H7 (cell line): ENCODE measurements at regions not wholly inside any gene's neighbourhood (a gene's known extent, or its start where the extent isn't known, plus 50 kb on each side); places are given as distances from the start of the nearest gene placed in this dataset.

Experiments
- DNase-seq: peaks from one replicate; pipeline ENCODE4 v3.0.0; 2012
- H3K27me3 ChIP-seq: 2 replicates; pipeline ENCODE4 v1.6.0; 2011; ENCODE audit warnings: mild to moderate bottlenecking, low read length; ENCODE audit not compliant: control insufficient read depth, insufficient read depth
- H3K36me3 ChIP-seq: replicated peaks from 2 replicates; pipeline ENCODE4 v1.5.1; 2011; ENCODE audit warnings: low read length; ENCODE audit not compliant: control insufficient read depth, insufficient read depth
- H3K4me3 ChIP-seq: 2 replicates; pipeline ENCODE4 v1.5.1; 2011; ENCODE audit warnings: low read depth, mild to moderate bottlenecking, control low read depth, low read length, moderate library complexity; ENCODE audit not compliant: insufficient read depth

GRCh38 chr2:191738003-191738402, 60.1 kb downstream of the NABP1 start:
- Histone ChIP-seq H3K36me3 (no peaks in the 10 kb centered on the region), H3K4me3 (no peak overlapping the region), H3K27me3 (no peaks in the 10 kb centered on the region)
- no peak for DNase-seq

- H3K4me3 ChIP-seq = no peak overlapping the region
- no peak for DNase-seq
- H3K36me3 ChIP-seq = no peaks in the 10 kb centered on the region
- H3K27me3 ChIP-seq = no peaks in the 10 kb centered on the region
Measured at GRCh38 chr2:191738667-191739066, 60.7 kb downstream of the NABP1 start.

- peak; percentile 19 for DNase-seq
Measured at GRCh38 chr2:191739194-191739593, 61.3 kb downstream of the NABP1 start.

GRCh38 chr2:191740016-191740419, 62.1 kb downstream of the NABP1 start:
- DNase-seq = no peak
- no peak overlapping the region for H3K4me3 ChIP-seq
- H3K36me3 ChIP-seq = no peaks in the 10 kb centered on the region
- H3K27me3 ChIP-seq = no peaks in the 10 kb centered on the region

More at GRCh38 chr2:191739194-191739593, 61.3 kb downstream of the NABP1 start:
- Histone ChIP-seq H3K27me3 (no peaks in the 10 kb centered on the region), H3K4me3 (no peak overlapping the region), H3K36me3 (no peaks in the 10 kb centered on the region)

GRCh38 chr2:191740759-191741158, 62.8 kb downstream of the NABP1 start:
- Histone ChIP-seq H3K4me3 (no peak overlapping the region), H3K36me3 (no peaks in the 10 kb centered on the region), H3K27me3 (no peaks in the 10 kb centered on the region)
- no peak for DNase-seq

- DNase-seq = no peak
- Histone ChIP-seq H3K27me3 (no peaks in the 10 kb centered on the region), H3K36me3 (no peaks in the 10 kb centered on the region), H3K4me3 (no peak overlapping the region)
Measured at GRCh38 chr2:191746346-191747169, 68.6 kb downstream of the NABP1 start.

- no peaks in the 10 kb centered on the region for H3K36me3 ChIP-seq
- no peak overlapping the region for H3K4me3 ChIP-seq
- H3K27me3 ChIP-seq = no peaks in the 10 kb centered on the region
- DNase-seq = no peak
Measured at GRCh38 chr2:191747170-191747530, 69.2 kb downstream of the NABP1 start.

GRCh38 chr2:191748059-191748461, 70.1 kb downstream of the NABP1 start:
- Histone ChIP-seq H3K27me3 (no peaks in the 10 kb centered on the region), H3K4me3 (no peak overlapping the region), H3K36me3 (no peaks in the 10 kb centered on the region)
- DNase-seq = no peak

- no peaks in the 10 kb centered on the region for H3K36me3 ChIP-seq
- H3K27me3 ChIP-seq = no peaks in the 10 kb centered on the region
- no peak overlapping the region for H3K4me3 ChIP-seq
- no peak for DNase-seq
Measured at GRCh38 chr2:191748528-191749180, 70.7 kb downstream of the NABP1 start.

GRCh38 chr2:191749181-191749540, 71.2 kb downstream of the NABP1 start:
- no peak for DNase-seq
- Histone ChIP-seq H3K4me3 (no peak overlapping the region), H3K27me3 (no peaks in the 10 kb centered on the region), H3K36me3 (no peaks in the 10 kb centered on the region)

- no peaks in the 10 kb centered on the region for H3K36me3 ChIP-seq
Measured at GRCh38 chr2:191754103-191754502, 76.2 kb downstream of the NABP1 start.

GRCh38 chr2:191756761-191757160, 78.8 kb downstream of the NABP1 start:
- no peak for DNase-seq
- no peaks in the 10 kb centered on the region for H3K27me3 ChIP-seq
- no peaks in the 10 kb centered on the region for H3K36me3 ChIP-seq
- no peak overlapping the region for H3K4me3 ChIP-seq

More at GRCh38 chr2:191754103-191754502, 76.2 kb downstream of the NABP1 start:
- Histone ChIP-seq H3K4me3 (no peak overlapping the region), H3K27me3 (no peaks in the 10 kb centered on the region)
- no peak for DNase-seq

GRCh38 chr2:191757208-191757607, 79.3 kb downstream of the NABP1 start:
- no peaks in the 10 kb centered on the region for H3K36me3 ChIP-seq
- H3K27me3 ChIP-seq = no peaks in the 10 kb centered on the region
- no peak overlapping the region for H3K4me3 ChIP-seq
- no peak for DNase-seq

GRCh38 chr2:191758518-191759507, 80.9 kb downstream of the NABP1 start:
- DNase-seq = peak; percentile 78
- Histone ChIP-seq H3K4me3 (no peak overlapping the region), H3K36me3 (no peaks in the 10 kb centered on the region), H3K27me3 (no peaks in the 10 kb centered on the region)
